GM12892 (cell line): ENCODE measurements at regions not wholly inside any gene's neighbourhood (a gene's known extent, or its start where the extent isn't known, plus 50 kb on each side); places are given as distances from the start of the nearest gene placed in this dataset.

Experiments
- POLR2A ChIP-seq: IDR thresholded peaks from 2 replicates; pipeline ENCODE4 v1.6.1; 2011; ENCODE audit warnings: low read depth, low read length, control low read depth
- TAF1 ChIP-seq: IDR thresholded peaks from 2 replicates; pipeline ENCODE4 v1.6.1; 2011; ENCODE audit warnings: low read depth, mild to moderate bottlenecking, control low read depth, low read length, borderline replicate concordance

GRCh38 chr11:13885083-13885482 lies 77.4 kb upstream of the SPON1 start:
- no peak for TF ChIP-seq TAF1
- no peak for TF ChIP-seq POLR2A
